ENCODE measurements at regions not wholly inside any gene's neighbourhood (a gene's known extent, or its start where the extent isn't known, plus 50 kb on each side); places are given as distances from the start of the nearest gene placed in this dataset.
"Not testable (repeated sequence)": the region's sequence is repeated elsewhere in the genome, so short reads cannot be mapped to it uniquely, and the experiment has no call there.

DNA sequence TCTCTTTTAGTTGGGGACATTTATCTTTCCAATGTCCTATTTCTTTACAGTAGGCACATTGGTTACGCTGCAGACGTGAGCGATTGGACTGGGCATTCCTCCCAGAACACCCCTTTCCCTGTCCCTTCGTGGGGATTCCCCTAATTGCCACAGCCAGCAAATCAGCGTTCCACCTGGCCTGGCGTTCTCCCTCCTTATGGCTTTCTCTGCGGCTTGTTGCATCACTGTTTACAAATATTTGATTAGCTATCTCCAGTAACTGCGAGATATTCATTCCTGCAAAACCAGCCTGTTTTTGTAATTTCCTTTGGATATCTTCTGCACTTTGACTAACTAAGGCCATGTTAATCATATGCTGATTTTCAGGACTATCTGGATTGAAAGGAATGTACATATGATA, 202.5 kb upstream of the KLF8 start:
- DNase-seq (ENCODE audit: low read depth) = no peak
- H3K4me3 ChIP-seq (ENCODE audit: low read depth, low read length) = no peak overlapping the region
- TF ChIP-seq, protein P1, sequence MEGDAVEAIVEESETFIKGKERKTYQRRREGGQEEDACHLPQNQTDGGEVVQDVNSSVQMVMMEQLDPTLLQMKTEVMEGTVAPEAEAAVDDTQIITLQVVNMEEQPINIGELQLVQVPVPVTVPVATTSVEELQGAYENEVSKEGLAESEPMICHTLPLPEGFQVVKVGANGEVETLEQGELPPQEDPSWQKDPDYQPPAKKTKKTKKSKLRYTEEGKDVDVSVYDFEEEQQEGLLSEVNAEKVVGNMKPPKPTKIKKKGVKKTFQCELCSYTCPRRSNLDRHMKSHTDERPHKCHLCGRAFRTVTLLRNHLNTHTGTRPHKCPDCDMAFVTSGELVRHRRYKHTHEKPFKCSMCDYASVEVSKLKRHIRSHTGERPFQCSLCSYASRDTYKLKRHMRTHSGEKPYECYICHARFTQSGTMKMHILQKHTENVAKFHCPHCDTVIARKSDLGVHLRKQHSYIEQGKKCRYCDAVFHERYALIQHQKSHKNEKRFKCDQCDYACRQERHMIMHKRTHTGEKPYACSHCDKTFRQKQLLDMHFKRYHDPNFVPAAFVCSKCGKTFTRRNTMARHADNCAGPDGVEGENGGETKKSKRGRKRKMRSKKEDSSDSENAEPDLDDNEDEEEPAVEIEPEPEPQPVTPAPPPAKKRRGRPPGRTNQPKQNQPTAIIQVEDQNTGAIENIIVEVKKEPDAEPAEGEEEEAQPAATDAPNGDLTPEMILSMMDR (conservative IDR thresholded peaks at IDR 0.05; ENCODE audit: low read depth, low read length) = no peak

GRCh38 chrX:56031409-56031808, 200.7 kb upstream of the KLF8 start:
- TF ChIP-seq, protein P1 (conservative IDR thresholded peaks at IDR 0.05; ENCODE audit: low read depth, low read length) = no peak
- no peak overlapping the region for H3K4me3 ChIP-seq (ENCODE audit: low read depth, low read length)
- DNase-seq (ENCODE audit: low read depth) = no peak

- no peak for DNase-seq (ENCODE audit: low read depth)
- H3K4me3 ChIP-seq (ENCODE audit: low read depth, low read length) = no peak overlapping the region
- TF ChIP-seq, protein P1 (conservative IDR thresholded peaks at IDR 0.05; ENCODE audit: low read depth, low read length) = no peak
Measured at GRCh38 chrX:56033495-56034180, 198.5 kb upstream of the KLF8 start.

- DNase-seq (ENCODE audit: low read depth); H3K4me3 ChIP-seq (ENCODE audit: low read depth, low read length): not testable (repeated sequence)
Measured at GRCh38 chrX:56052673-56053330, 179.4 kb upstream of the KLF8 start.

- DNase-seq (ENCODE audit: low read depth) = no peak
- H3K4me3 ChIP-seq (ENCODE audit: low read depth, low read length) = no peak overlapping the region
- TF ChIP-seq, protein P1 (conservative IDR thresholded peaks at IDR 0.05; ENCODE audit: low read depth, low read length) = no peak
Measured at GRCh38 chrX:56057325-56057724, 174.8 kb upstream of the KLF8 start.

DNA sequence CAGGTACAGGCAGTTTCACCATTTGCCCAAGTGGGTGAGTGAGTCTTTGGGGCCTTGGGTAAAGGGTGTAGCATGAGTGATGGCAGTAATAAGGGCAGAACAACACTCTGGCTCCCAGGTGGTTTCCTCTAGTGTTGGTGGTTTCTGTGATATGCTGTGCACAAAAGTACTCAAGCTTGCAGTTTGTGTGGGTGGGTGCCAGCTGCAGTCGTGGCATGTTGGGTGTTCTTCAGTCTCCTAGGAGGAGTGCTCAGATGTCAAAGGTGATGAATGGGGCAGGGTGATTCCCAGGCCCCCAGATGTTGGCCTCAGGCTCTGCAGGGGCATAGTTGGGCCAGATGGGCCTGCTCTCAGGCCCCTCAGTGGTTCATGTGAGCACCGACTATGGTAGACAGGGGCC, 166.1 kb upstream of the KLF8 start:
- TF ChIP-seq, protein P1 (conservative IDR thresholded peaks at IDR 0.05; ENCODE audit: low read depth, low read length) = no peak
- DNase-seq (ENCODE audit: low read depth) = no peak
- H3K4me3 ChIP-seq (ENCODE audit: low read depth, low read length) = no peak overlapping the region

DNA sequence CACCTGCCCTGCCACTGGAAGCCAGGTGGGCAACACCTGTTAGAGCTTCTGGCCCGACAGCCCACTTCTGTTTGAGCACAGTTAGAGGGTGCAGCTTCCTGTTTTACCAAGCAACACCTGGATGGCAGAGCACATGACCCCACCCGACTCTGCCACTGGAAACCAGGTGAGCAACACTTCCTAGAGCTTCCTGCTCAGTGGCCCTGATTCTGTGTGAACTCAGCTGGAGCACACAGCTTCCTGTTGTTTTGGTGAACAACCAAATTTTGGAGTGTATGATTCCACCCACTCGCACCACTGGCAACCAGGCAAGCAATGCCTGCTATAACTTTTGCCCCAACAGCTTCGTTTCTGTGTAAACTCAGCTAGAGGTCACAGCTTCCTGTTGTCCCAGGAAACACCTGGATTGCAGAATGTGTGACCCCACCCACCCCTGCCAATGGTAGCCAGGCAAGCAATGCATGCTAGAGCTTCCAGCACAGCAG, 163.8 kb upstream of the KLF8 start:
- no peak overlapping the region for H3K4me3 ChIP-seq (ENCODE audit: low read depth, low read length)
- TF ChIP-seq, protein P1 (conservative IDR thresholded peaks at IDR 0.05; ENCODE audit: low read depth, low read length) = no peak
- no peak for DNase-seq (ENCODE audit: low read depth)
